Keratinocyte (primary cell): ENCODE measurements at regions not wholly inside any gene's neighbourhood (a gene's known extent, or its start where the extent isn't known, plus 50 kb on each side); places are given as distances from the start of the nearest gene placed in this dataset.
A peak's percentile ranks its signal among the peaks of the same experiment; 100 is the strongest.

Source experiments
- EZH2 ChIP-seq: IDR thresholded peaks from one replicate; pipeline ENCODE4 v1.6.1; 2012; ENCODE audit warnings: inconsistent platforms, mild to moderate bottlenecking, low read length, moderate library complexity
- TF ChIP-seq, protein P1 (sequence below), 3 experiments: IDR thresholded peaks in 1 of 3; conservative IDR thresholded peaks in 1 of 3; optimal IDR thresholded peaks in 1 of 3; 2 replicates in 2 of 3; 3 replicates in 1 of 3; pipeline versions ENCODE3 to v1.5.1; 2011; ENCODE audit warnings: low read length in 3 of 3, mild to moderate bottlenecking in 3 of 3, moderate library complexity in 2 of 3, control low read depth in 1 of 3, inconsistent platforms in 1 of 3; ENCODE audit not compliant: insufficient read depth in 2 of 3; ENCODE audit errors: extremely low read depth in 1 of 3

DNA sequence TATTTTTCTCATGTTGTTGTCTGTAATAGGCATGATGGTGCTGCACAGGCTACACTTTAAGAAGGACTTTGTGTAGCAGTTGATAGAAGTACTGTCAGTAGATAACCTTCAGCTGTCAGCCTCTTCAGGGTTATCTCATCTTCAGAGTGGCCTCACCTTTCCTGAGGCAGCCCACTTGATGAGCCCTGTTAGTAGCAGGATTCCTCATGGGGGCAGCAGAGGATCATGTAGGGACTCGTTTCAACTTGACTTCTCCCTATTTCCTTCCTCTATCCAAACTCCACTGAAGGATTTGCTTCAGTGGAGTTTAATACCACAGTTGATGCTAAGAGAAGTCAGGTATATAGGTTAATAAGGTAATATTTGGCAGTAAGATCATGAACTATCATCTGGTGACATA is 530.3 kb upstream of the FSIP2 start:
- TF ChIP-seq, protein P1, sequence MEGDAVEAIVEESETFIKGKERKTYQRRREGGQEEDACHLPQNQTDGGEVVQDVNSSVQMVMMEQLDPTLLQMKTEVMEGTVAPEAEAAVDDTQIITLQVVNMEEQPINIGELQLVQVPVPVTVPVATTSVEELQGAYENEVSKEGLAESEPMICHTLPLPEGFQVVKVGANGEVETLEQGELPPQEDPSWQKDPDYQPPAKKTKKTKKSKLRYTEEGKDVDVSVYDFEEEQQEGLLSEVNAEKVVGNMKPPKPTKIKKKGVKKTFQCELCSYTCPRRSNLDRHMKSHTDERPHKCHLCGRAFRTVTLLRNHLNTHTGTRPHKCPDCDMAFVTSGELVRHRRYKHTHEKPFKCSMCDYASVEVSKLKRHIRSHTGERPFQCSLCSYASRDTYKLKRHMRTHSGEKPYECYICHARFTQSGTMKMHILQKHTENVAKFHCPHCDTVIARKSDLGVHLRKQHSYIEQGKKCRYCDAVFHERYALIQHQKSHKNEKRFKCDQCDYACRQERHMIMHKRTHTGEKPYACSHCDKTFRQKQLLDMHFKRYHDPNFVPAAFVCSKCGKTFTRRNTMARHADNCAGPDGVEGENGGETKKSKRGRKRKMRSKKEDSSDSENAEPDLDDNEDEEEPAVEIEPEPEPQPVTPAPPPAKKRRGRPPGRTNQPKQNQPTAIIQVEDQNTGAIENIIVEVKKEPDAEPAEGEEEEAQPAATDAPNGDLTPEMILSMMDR (optimal IDR thresholded peaks at IDR 0.05 in 1 of 3, IDR thresholded peaks at IDR 0.05 in 1 of 3, conservative IDR thresholded peaks at IDR 0.05 in 1 of 3; ENCODE audit: extremely low read depth in 1 of 3, insufficient read depth in 2 of 3, low read length in 3 of 3): peak; percentile 31 to 64 (median 63)
- TF ChIP-seq EZH2: no peak
